HG02623 (cell line): ENCODE measurements at regions not wholly inside any gene's neighbourhood (a gene's known extent, or its start where the extent isn't known, plus 50 kb on each side); places are given as distances from the start of the nearest gene placed in this dataset.

Experiments used
- ATAC-seq: cut with Tn5 transposase; IDR thresholded peaks from one replicate; pipeline ENCODE4 v1.9.1; 2021; ENCODE audit warnings: moderate library complexity; ENCODE audit not compliant: unreplicated experiment

- ATAC-seq = no peak
These were observed 342.6 kb upstream of the CCDC196 start for GRCh38 chr14:66143387-66144112.

DNA sequence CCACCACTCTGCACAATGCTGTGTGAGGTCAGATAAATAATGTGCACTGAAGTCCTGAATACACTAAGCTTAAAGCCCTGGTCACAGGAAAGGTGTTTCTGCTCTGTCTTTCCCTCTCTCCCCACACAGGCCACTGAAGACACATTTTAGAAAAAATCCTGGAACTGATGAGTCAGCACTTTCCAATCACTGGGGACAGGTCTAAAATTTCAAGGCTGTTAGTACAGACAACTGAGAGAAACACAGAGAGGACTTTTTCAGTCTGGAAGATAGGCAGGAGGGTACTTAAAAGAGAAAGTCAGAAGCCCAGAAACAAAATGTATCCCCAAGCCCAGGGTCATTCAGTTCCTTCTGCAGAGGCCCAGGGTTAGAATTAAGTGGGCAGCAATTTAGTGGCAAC, 333.9 kb upstream of the CCDC196 start:
- no peak for ATAC-seq

DNA sequence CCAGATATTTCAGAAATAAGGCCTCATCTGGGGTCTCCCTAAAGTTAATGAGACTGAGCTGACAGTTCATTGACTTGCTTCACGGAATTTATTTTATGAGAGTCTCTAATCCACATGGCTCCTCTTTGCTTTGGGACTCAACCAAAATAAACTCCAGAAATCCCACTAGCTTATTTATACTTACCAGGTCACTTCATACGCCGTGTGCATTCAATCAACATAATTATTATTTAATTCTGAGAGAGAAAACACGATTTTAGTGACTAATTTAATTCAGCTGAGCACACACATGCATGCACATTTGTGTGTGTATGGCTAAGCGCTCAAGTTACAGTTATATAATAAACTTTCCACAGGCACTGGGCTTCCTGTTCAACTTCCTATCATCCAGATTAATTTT, 333.4 kb upstream of the CCDC196 start:
- ATAC-seq = no peak

DNA sequence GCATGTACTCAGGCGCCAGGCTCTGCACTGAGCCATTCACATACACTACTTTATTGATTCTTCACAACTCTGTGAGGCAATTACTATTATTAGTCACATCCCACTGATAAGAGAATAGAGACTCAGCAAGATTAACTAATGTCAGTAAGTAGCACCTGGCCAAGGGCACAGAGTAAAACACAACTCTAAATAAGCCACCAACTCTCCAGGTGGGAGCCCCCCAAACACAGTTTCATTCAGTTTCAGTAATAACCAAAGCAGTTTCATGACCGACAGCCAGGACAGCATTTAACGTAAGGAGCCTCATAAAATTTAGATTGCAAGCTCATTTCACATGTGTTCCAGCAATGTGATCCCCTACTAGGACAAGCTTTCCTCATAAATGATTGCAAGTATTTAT, 323.1 kb upstream of the CCDC196 start:
- ATAC-seq = no peak

DNA sequence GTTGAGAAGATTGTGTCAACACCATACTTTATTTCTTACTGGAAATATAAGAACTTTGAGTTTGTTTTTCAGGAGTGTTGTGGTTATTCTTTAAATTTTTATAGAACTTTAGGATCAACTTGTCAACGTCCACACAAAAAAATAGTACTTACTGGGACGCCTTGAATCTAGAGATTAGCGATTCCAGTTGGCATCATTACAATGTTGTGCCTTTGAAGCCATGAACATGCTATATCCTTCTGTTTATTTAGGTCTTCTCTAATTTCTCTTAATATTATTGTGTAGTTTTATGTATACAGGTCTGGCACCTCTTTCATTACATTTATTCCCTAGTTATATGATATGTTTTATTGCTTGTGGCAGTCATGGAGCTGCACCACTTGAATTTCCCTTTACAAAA, 320.8 kb upstream of the CCDC196 start:
- ATAC-seq = no peak

- no peak for ATAC-seq
These were observed 311.7 kb upstream of the CCDC196 start for GRCh38 chr14:66174453-66174891.

- no peak for ATAC-seq
These were observed 308.2 kb upstream of the CCDC196 start for GRCh38 chr14:66177935-66178334.

DNA sequence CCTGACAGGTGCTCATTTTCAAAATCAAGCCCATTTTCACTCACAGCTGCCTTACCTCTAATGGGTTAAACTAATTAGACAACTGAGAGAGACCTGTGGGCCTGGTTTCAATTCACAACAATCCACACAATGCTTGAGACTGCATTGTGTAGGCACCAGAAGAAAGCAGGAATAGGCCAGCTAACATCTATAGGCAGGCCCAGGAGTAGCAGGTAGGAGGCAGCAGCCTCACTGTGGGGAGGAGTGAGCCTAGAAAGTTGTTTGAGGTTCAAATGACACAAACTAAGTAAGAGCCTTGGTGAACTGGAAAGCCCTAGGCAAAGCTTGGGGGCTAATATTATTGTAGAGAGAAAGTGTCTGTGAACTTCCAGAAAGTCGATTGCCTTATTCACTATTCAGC, 289.5 kb upstream of the CCDC196 start:
- ATAC-seq = no peak

GRCh38 chr14:66197276-66197675, 288.9 kb upstream of the CCDC196 start:
- ATAC-seq = no peak

DNA sequence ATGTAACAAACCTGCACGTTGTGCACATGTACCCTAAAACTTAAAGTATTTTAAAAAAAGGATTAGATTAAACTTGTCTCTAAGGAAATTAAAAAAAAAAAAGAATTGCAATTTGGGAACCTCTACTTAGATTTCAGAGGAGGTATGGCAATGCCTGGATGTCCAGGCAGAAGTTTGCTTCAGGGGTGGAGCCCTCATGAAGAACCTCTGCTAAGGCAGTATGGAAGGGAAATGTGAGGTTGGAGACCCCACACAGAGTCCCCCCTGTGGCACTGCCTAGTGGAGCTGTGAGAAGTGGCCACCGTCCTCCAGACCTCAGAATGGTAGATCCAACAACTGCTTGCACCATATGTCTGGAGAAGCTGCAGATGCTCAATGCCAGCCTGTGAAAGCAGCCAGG, 279.6 kb upstream of the CCDC196 start:
- no peak for ATAC-seq

GRCh38 chr14:66216763-66217162, 269.4 kb upstream of the CCDC196 start:
- ATAC-seq = no peak

DNA sequence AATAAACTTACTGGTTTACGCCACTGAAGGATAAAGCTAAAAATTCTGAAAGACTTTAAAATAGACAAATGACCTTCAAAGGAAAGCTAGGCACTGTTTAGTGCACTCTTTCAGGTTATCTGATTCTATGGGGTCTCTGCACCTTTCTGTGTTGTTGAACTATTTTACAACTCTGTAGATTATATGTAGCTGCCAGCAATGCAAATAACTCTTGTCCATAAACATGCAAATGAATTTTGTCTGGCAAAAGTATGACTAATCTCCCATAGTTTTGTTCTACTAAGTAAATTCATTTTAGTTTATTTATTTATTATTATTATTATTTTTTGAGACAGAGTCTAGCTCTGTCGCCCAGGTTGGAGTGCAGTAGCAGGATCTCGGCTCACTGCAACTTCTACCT, 266.3 kb upstream of the CCDC196 start:
- no peak for ATAC-seq

GRCh38 chr14:66224492-66225178, 261.5 kb upstream of the CCDC196 start:
- ATAC-seq = no peak

- ATAC-seq = no peak
These were observed 260.8 kb upstream of the CCDC196 start for GRCh38 chr14:66225337-66225736.

GRCh38 chr14:66228267-66228970, 257.8 kb upstream of the CCDC196 start:
- ATAC-seq = no peak

DNA sequence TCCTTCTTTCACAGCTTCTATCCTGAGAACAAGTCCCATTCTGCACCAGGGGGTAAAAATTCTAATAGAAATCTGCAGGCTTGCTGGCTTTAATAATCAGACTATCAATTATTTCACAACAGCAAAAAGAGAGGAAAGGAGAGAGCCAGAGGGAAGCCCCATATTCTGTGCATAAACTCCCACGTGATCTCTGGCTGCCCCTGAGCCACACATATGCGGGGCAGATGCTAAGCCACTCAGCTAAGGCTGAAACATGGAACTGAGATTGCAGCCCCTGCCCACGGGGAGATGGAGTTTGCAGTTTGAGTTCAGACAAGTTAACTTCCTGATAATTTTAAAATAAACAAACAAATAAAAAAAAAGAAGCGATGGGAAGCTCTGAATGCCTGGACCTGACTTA, 254.4 kb upstream of the CCDC196 start:
- ATAC-seq = no peak

DNA sequence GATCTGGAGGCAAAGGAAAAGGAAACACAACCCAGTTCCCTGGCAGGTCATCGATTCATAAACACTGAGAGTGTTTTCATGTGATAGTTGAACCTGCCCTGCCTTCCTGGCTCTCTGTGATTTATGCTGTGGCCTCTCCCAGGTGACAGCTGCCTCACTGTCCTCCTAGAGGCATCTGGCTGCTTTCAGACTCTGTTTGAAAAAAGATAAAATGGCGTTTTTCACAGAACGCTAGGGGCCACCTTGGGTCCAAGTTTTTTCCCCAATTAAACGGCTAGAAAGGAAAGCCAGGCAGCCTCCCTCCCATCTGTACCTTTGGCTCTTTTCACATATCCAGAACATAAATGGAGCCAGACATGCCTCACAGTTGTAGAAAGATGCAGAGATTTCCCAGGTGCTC, 252.6 kb upstream of the CCDC196 start:
- no peak for ATAC-seq

- no peak for ATAC-seq
These were observed 251.8 kb upstream of the CCDC196 start for GRCh38 chr14:66234411-66234810.

- ATAC-seq = no peak
These were observed 248.4 kb upstream of the CCDC196 start for GRCh38 chr14:66237741-66238140.

GRCh38 chr14:66238969-66239368, 247.2 kb upstream of the CCDC196 start:
- ATAC-seq = no peak

DNA sequence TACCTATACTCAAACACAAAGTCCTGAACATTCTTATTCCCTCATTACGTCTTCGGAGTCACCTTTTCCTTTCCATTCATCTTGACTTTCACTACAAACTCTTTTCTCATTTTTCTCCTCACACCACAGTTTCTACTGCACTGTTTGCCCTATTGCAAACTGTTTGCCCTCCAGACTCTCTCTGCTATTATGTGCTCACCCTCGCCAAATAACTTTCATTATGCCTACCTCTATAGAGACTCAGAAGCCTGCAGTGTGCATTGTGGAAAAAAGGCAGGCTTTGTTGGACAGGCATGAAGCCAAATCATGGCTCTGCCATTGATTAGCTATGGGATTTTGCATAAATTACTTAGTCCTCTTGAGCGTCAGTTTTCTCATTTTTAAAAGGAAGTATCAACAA, 246.6 kb upstream of the CCDC196 start:
- ATAC-seq = no peak

- no peak for ATAC-seq
These were observed 246.1 kb upstream of the CCDC196 start for GRCh38 chr14:66240105-66240504.
